HG02870 (cell line): ENCODE measurements at regions not wholly inside any gene's neighbourhood (a gene's known extent, or its start where the extent isn't known, plus 50 kb on each side); places are given as distances from the start of the nearest gene placed in this dataset.
A peak's percentile ranks its signal among the peaks of the same experiment; 100 is the strongest.

ENCODE experiments used
- ATAC-seq: cut with Tn5 transposase; IDR thresholded peaks from one replicate; pipeline ENCODE4 v1.9.1; 2021; ENCODE audit warnings: mild to moderate bottlenecking, moderate library complexity; ENCODE audit not compliant: unreplicated experiment

DNA sequence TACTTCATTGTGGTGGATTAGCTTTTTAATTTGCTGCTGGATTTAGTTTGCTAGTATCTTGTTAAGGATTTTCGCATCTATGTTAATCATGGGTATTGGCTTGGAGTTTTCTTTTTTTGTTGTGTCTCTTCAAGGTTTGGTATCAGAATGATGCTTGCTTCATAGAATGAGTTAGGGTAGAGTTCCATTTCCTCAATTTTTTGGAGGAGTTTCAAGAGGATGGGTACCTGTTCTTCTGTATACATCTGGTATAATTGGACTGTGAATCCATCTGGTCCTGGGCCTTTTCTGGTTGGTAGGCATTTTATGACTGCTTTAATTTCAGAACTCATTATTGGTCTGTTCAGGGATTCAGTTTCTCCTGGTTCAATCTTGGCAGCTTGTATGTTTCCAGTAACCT is 335.6 kb downstream of the EDEM1 start:
- peak; percentile 47 for ATAC-seq

DNA sequence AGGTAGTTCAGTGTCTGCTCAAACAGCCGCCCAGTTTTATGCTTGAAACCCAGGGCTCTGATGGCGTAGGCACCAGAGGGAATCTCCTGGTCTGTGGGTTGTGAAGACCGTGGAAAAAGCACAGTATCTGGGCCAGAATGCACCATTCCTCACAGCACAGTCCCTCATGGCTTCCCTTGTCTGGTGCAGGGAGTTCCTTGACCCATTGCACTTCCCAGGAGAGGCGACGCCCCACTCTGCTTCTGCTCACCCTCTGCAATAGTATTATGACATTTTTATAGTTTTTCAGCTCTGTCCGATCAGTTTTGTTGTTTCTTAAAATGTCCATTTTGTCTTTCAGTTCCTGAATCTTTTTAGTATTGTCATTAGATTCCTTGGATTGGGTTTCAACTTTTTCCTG is 343.5 kb downstream of the EDEM1 start:
- ATAC-seq, result no peak

GRCh38 chr3:5531741-5532290 is 344.3 kb downstream of the EDEM1 start:
- no peak for ATAC-seq

DNA sequence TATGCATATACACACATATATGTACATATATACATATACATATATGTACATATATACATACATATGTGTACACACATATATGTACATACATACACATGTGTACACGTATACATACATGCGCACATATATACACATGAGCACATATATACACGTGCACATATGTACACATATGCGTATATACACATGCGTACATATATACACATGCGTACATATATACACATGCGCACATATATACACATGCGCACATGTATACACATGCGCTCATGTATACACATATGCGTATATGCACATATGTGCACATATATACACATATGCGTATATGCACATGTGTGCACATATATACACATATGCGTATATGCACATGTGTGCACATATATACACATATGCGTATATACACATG is 353.0 kb downstream of the EDEM1 start:
- ATAC-seq, result no peak

GRCh38 chr3:5542472-5542871 is 355.0 kb downstream of the EDEM1 start:
- no peak for ATAC-seq

DNA sequence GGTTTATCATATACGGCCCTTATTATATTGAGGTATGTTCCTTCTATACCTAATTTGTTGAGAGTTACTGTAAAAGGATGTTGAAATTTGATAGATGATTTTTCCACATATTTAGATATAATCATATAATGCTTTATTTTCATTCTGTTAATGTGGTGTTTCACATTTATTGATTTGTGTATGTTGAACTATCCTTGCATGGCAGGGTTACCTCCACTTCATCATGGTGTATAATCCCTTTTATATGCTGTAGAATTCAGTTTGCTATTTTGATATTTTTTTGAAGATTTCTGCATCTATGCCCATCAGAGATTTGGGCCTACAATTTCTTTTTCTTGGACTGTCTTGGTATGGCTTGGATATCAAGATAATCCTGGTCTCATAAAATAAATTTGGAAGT is 355.5 kb downstream of the EDEM1 start:
- ATAC-seq, result no peak

DNA sequence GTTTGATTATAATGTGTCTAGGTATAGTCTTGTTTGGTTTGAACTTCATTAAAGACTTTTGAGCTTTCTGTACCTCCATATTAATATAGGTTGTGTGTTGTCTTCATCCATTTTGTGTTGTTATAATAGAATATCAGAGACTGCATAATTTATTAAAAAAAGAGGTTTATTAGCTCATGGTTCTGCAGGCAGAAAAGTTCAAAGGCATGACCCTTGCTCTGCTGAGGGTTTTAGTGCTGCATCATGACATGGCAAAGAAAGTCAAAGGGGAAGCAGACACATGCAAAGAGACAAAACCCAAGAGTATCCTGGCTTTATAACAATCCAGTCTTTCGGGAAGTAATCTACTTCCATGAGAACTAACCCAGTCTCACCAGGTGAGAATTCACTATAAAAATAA is 358.2 kb downstream of the EDEM1 start:
- no peak for ATAC-seq

GRCh38 chr3:5553203-5553602 is 365.7 kb downstream of the EDEM1 start:
- ATAC-seq, result no peak

DNA sequence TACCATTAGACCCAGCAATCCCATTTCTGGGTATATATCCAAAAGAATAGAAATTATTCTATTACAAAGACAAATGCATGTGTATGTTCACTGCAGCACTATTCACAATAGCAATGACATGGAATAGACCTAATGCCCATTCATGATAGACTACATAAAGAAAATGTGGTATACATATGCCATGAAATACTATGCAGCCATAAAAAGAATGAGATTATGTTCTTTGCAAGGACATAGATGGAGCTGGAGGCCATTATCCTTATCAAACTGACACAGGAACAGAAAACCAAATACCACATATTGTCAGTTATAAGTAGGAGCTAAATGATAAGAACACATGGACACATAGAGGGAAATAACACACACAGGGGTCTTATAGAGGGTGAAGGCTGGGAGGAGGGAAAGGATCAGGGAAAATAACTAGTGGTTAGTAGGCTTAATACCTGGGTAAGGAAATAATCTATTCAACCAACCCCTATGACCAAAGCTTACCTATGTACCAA is 366.8 kb downstream of the EDEM1 start:
- no peak for ATAC-seq

- ATAC-seq, result peak; percentile 61
Observed at GRCh38 chr3:5560199-5560598, 372.7 kb downstream of the EDEM1 start.

GRCh38 chr3:5563537-5564277 is 376.2 kb downstream of the EDEM1 start:
- ATAC-seq, result no peak

DNA sequence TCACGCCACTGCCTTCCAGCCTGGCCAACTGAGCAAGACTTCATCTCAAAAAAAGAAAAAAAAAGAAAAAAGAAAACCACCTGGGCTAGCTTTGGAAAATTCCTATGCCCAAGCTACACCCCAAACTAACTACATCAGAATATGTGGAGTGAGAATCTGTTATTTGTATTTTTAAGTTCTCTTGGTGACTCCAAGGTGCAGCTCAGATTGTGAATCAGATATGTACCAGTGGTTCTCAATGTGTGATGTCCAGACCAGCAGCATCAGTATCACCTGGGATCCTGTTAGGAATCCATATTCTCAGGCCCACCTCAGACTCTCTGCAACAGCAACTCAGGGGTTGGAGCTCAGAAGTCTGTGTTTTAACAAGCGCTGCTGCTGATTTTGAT is 376.8 kb downstream of the EDEM1 start:
- ATAC-seq, result no peak

DNA sequence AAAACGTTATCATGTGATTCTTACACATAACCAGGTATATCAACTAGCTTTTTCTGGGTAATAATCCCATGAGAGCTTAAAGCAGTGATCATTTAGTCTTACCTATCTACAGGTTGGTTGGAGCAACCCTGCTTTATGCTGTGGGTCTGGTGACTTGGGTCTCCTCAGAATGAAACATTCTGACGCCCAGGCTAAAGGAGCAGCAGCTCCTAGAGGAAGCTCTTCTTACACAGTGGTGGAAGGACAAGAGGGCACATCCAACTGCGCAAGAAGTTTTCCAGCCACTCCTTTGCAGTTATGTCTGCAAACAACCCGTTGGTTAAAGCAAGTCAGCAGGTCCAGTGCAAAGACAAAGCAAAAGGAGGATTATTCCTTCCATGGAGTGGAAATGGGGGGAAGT is 377.5 kb downstream of the EDEM1 start:
- no peak for ATAC-seq

- no peak for ATAC-seq
Observed at GRCh38 chr3:5567113-5567512, 379.6 kb downstream of the EDEM1 start.

DNA sequence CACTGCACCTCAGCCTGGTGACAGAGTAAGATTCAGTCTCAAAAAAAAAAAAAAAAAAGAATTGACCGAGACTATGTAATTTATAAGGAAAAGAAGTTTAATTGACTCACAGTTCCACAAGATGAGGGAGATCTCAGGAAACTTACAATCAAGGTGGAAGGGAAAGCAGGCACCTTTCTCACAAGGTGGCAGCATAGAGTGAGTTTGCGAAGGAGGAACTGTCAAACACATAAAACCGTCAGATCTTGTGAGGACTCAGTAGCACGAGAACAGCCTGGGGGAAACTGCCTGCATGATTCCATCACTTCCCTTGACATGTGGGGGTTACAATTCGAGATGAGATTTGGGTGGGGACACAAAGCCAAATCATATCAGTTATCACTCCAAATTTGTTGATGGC is 380.9 kb downstream of the EDEM1 start:
- no peak for ATAC-seq

GRCh38 chr3:5569152-5569551 is 381.6 kb downstream of the EDEM1 start:
- ATAC-seq, result no peak

GRCh38 chr3:5572168-5572567 is 384.7 kb downstream of the EDEM1 start:
- ATAC-seq, result no peak

GRCh38 chr3:5576277-5577011 is 388.9 kb downstream of the EDEM1 start:
- ATAC-seq, result no peak

- no peak for ATAC-seq
Observed at GRCh38 chr3:5579139-5579602, 391.7 kb downstream of the EDEM1 start.

DNA sequence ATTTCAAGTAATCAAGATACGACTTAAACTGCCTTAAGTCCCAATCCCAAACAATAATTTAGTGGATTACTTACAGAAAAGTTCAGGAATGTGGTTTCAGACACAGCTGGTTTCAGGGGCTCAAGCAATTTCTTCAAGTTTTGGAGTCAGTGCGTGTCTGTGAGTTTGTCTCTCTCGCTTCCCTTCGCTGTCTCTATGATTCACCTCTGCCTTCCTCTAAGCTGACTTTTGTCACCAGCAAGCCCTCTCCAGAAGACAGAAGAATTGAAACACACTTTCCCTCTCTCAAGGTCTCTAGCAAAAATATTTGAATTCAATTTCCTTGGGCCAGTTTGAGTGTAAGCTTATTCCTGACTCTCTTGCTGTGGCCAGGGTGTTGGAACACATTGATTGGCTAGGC is 392.4 kb downstream of the EDEM1 start:
- ATAC-seq, result no peak

DNA sequence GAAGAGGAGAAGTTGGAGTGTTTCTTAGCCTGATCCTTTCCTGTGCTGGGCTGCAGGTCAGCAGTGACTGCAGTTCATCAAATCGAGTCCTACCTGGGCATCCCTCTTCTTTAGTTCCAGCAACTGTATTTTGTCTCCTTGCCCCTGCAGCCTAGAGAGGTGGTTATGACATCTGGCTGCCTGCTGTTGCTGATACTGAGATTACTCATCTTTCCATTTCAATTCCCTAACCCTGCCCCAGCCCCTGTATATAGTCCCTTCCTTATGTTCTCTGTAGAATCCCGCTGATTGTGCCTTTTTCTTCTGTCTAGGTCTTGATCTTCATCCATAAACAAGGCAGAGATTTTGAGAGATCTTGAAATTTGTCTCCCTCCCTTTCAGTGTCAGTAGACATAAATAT is 393.3 kb downstream of the EDEM1 start:
- no peak for ATAC-seq

GRCh38 chr3:5581743-5582142 is 394.2 kb downstream of the EDEM1 start:
- ATAC-seq, result no peak
